Lung (tissue), 11 donors: ENCODE measurements at regions not wholly inside any gene's neighbourhood (a gene's known extent, or its start where the extent isn't known, plus 50 kb on each side); places are given as distances from the start of the nearest gene placed in this dataset.

Experiments
- ATAC-seq: fragments of 200-7000 bp; cut with Tn5 transposase; one replicate; pipeline ENCODE4 v1.9.1; 2020; ENCODE audit warnings: moderate number of reproducible peaks; ENCODE audit not compliant: insufficient read depth, low FRiP score
- DNase-seq, 3 donors: peaks; one replicate each; pipeline ENCODE4 v3.0.0-alpha.2; 2013 to 2017
- H3K27ac ChIP-seq, 2 donors: one replicate each; pipeline ENCODE4 v1.5.1; 2013; ENCODE audit warnings: mild to moderate bottlenecking in 2 of 2, moderate library complexity in 2 of 2, control low read depth in 1 of 2, inconsistent platforms in 1 of 2, low read depth in 1 of 2, low read length in 1 of 2
- H3K27me3 ChIP-seq, 3 donors: one replicate each; pipeline ENCODE4 v1.5.1; 2013; ENCODE audit warnings: low read length in 2 of 3; ENCODE audit not compliant: control insufficient read depth in 3 of 3, insufficient read depth in 3 of 3
- H3K36me3 ChIP-seq, 4 donors: one replicate each; pipeline ENCODE4 v1.5.1; 2013; ENCODE audit warnings: low read length in 4 of 4, mild to moderate bottlenecking in 1 of 4, moderate library complexity in 1 of 4; ENCODE audit not compliant: control insufficient read depth in 4 of 4, insufficient read depth in 4 of 4
- H3K4me1 ChIP-seq, 5 donors: one replicate each; pipeline ENCODE4 v1.5.1; 2013; ENCODE audit warnings: low read length in 5 of 5, mild to moderate bottlenecking in 2 of 5, moderate library complexity in 1 of 5; ENCODE audit not compliant: control insufficient read depth in 5 of 5, insufficient read depth in 5 of 5
- H3K4me3 ChIP-seq: one replicate; pipeline ENCODE4 v1.5.1; 2013; ENCODE audit warnings: mild to moderate bottlenecking, control low read depth, moderate library complexity
- H3K9ac ChIP-seq, 2 donors: one replicate each; pipeline ENCODE4 v1.5.1; 2013; ENCODE audit warnings: low read length in 2 of 2, control low read depth in 1 of 2; ENCODE audit not compliant: insufficient read depth in 1 of 2
- H3K9me3 ChIP-seq, 4 donors: one replicate each; pipeline ENCODE4 v1.5.1; 2013; ENCODE audit warnings: low read length in 3 of 4, mild to moderate bottlenecking in 1 of 4, moderate library complexity in 1 of 4; ENCODE audit not compliant: control insufficient read depth in 4 of 4, insufficient read depth in 3 of 4
- WGBS, 2 donors: extraction: QIAGEN DNeasy Blood & Tissue Kit; methylation state at CpG; one replicate each; pipeline ENCODE4 v1.1.7; 2013; 5-methylcytosine and 5-hydroxymethylcytosine counted together
- TF ChIP-seq, protein P1 (sequence below): IDR thresholded peaks from 2 replicates; pipeline ENCODE4 v1.5.1; 2012; ENCODE audit warnings: mild to moderate bottlenecking; ENCODE audit errors: control extremely low read depth, extremely low read depth
- donor health status: control.
- donor health status: control.
- donor health status: Bipolar disorder and iron deficiency.
- donor health status: healthy.
- donor health status: DM: yes; HTN: yes; CAD: no.

DNA sequence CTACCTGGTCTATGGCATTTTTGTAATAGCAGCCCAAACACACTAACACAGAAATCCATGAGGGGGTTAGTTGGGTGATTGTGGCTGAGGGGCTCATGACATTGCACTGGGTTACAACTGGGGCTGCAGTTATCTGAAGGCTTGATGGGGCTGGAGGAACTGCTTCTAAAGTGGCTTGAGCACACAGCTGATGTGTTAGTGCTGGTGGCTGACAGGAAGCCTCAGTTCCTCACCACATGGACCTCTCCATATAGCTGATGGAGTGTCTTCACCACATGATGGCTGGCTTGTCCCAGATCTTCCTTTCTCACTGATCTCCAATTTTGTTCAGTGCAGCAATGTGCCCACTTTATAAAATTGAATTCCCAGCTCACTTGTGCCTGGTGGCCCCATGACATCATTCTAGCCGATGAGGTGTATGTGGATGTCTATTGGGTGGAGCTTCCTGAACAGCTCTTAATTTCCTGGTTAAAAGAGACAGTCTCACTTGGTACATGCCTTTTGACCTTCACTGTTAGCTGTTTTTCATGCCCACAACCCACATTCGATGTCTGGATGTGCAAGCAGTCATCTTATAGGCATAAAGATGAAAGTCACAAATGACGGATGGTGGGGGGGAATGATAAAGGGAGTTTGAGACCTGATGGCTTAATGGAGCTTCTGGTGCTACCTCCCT lies 166.9 kb upstream of the BMPER start:
- WGBS, 2 donors = 80 to 83% methylated on average over 3 of the region's 3 CpGs
- no peak for DNase-seq
- peaks cover 0 to 2% (median 0%) of the 10 kb centered on the region in 4 donors for H3K9me3 ChIP-seq
- TF ChIP-seq, protein P1, sequence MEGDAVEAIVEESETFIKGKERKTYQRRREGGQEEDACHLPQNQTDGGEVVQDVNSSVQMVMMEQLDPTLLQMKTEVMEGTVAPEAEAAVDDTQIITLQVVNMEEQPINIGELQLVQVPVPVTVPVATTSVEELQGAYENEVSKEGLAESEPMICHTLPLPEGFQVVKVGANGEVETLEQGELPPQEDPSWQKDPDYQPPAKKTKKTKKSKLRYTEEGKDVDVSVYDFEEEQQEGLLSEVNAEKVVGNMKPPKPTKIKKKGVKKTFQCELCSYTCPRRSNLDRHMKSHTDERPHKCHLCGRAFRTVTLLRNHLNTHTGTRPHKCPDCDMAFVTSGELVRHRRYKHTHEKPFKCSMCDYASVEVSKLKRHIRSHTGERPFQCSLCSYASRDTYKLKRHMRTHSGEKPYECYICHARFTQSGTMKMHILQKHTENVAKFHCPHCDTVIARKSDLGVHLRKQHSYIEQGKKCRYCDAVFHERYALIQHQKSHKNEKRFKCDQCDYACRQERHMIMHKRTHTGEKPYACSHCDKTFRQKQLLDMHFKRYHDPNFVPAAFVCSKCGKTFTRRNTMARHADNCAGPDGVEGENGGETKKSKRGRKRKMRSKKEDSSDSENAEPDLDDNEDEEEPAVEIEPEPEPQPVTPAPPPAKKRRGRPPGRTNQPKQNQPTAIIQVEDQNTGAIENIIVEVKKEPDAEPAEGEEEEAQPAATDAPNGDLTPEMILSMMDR = no peak
- no peaks in the 10 kb centered on the region for H3K36me3 ChIP-seq
- H3K27ac ChIP-seq = no peak overlapping the region
- H3K4me1 ChIP-seq = peaks cover 0 to 26% (median 17%) of the 10 kb centered on the region in 5 donors
- no peaks in the 10 kb centered on the region for H3K27me3 ChIP-seq
- H3K4me3 ChIP-seq = no peak overlapping the region
- H3K9ac ChIP-seq = no peak overlapping the region
- no peak for ATAC-seq

DNA sequence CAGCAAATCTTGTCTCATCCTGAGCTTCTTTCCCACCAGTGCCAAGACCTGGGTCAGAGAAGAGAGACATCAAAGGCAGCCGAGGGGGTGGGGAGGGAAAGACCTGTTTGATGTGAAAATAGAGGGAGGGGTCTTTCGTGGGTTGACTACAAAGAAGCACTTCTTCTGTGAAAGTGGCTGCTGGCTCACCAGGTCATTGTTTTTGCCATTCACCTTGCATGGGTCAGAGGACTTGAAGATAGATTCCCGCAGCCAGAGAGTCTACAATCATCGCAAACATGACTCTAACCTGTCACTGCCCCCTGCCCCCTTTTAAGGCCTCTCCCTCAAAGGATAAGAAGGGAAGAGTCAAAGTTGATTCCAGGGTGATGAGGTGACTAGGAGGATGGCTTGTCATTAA lies 166.1 kb upstream of the BMPER start:
- no peak overlapping the region for H3K4me3 ChIP-seq
- no peak overlapping the region for H3K27ac ChIP-seq
- ATAC-seq (no peak), DNase-seq (no peak)
- no peaks in the 10 kb centered on the region for H3K36me3 ChIP-seq
- peaks cover 0 to 22% (median 10%) of the 10 kb centered on the region in 5 donors for H3K4me1 ChIP-seq
- WGBS, 2 donors = 91% methylated on average over 4 of the region's 4 CpGs
- H3K9me3 ChIP-seq = peaks cover 0 to 2% (median 0%) of the 10 kb centered on the region in 4 donors
- no peaks in the 10 kb centered on the region for H3K27me3 ChIP-seq
- no peak overlapping the region for H3K9ac ChIP-seq
- TF ChIP-seq, protein P1 = no peak

DNA sequence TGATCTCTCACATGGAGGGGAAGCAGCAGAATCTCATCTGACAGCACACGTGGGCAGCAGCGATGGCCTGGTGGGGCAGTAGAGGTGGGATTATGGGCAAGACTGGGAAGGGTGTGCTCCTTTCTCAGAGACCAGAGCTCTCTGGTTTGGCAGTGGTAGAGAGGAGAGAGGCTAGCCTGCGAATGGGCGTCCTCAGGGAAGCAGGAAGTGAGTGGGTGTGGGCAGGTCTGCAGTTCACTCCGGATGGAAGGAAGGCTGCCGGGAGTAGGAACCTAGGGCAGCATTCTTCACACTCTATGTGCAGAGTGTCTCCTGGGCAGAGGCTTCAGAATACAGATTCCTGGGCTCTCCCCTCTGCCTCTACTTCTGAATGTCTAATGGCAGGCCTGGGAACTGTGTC lies 162.8 kb upstream of the BMPER start:
- H3K4me3 ChIP-seq = no peak overlapping the region
- H3K27me3 ChIP-seq = no peaks in the 10 kb centered on the region
- H3K4me1 ChIP-seq = peaks cover 0 to 17% (median 7%) of the 10 kb centered on the region in 5 donors
- peak overlapping the region in 1 of 2 donors; percentile 20 for H3K27ac ChIP-seq
- TF ChIP-seq, protein P1 = no peak
- DNase-seq (no peak), ATAC-seq (no peak)
- 65 to 76% methylated on average over 6 of the region's 6 CpGs for WGBS, 2 donors
- H3K36me3 ChIP-seq = no peaks in the 10 kb centered on the region
- H3K9me3 ChIP-seq = no peaks in the 10 kb centered on the region
- no peak overlapping the region for H3K9ac ChIP-seq
